Osteocyte (in vitro differentiated cells): ENCODE measurements at regions not wholly inside any gene's neighbourhood (a gene's known extent, or its start where the extent isn't known, plus 50 kb on each side); places are given as distances from the start of the nearest gene placed in this dataset.

ENCODE experiments used
- DNase-seq: peaks from one replicate; pipeline ENCODE4 v3.0.0; 2021; ENCODE audit warnings: mixed read lengths; ENCODE audit not compliant: unreplicated experiment; ENCODE audit errors: extremely low spot score
- H3K27ac Mint-ChIP-seq: one replicate; pipeline ENCODE4 v1.8.0; 2021; ENCODE audit warnings: mild to moderate bottlenecking, mixed read lengths; ENCODE audit not compliant: unreplicated experiment
- H3K27me3 Mint-ChIP-seq: one replicate; pipeline ENCODE4 v1.8.0; 2021; ENCODE audit warnings: mixed read lengths; ENCODE audit not compliant: unreplicated experiment
- H3K36me3 Mint-ChIP-seq: one replicate; pipeline ENCODE4 v1.8.0; 2021; ENCODE audit warnings: mixed read lengths; ENCODE audit not compliant: unreplicated experiment
- H3K4me1 Mint-ChIP-seq: one replicate; pipeline ENCODE4 v1.8.0; 2021; ENCODE audit warnings: mixed read lengths; ENCODE audit not compliant: unreplicated experiment
- H3K4me3 Mint-ChIP-seq: one replicate; pipeline ENCODE4 v1.8.0; 2021; ENCODE audit warnings: mild to moderate bottlenecking, moderate library complexity, mixed read lengths; ENCODE audit not compliant: unreplicated experiment
- H3K9me3 Mint-ChIP-seq: one replicate; pipeline ENCODE4 v1.8.0; 2021; ENCODE audit warnings: mixed read lengths; ENCODE audit not compliant: unreplicated experiment
- CTCF ChIP-seq: fragments of 200-600 bp; sonication (generic); IDR thresholded peaks from 2 replicates; pipeline ENCODE4 v1.5.0; 2021; ENCODE audit warnings: antibody characterized with exemption, mild to moderate bottlenecking, moderate library complexity

DNA sequence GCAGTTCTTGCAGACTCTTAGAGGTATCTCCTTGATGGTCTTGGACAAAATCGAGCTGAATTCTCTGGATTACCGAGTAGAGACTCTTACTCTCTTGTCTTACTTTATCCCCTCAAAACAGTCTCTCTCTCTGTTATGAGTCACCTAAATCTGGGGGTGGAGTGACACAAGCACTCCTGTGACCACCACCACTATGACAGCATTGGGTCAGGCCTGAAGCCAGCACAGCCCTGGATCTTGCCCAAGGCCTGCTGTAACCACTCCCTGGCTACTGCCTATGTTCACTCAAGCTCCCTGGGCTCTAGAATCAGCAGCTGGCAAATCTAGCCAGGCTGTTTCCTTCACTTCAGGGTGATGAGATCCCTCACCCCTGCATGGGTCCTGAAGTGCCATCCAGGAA lies 662.5 kb downstream of the LUZP2 start:
- H3K4me1 Mint-ChIP-seq: peaks cover 9% of the 10 kb centered on the region
- TF ChIP-seq CTCF: no peak
- H3K27me3 Mint-ChIP-seq: no peaks in the 10 kb centered on the region
- H3K9me3 Mint-ChIP-seq: peaks cover 27% of the 10 kb centered on the region
- no peak overlapping the region for H3K27ac Mint-ChIP-seq
- H3K4me3 Mint-ChIP-seq: no peak overlapping the region
- no peak for DNase-seq
- H3K36me3 Mint-ChIP-seq: peaks cover 4% of the 10 kb centered on the region

DNA sequence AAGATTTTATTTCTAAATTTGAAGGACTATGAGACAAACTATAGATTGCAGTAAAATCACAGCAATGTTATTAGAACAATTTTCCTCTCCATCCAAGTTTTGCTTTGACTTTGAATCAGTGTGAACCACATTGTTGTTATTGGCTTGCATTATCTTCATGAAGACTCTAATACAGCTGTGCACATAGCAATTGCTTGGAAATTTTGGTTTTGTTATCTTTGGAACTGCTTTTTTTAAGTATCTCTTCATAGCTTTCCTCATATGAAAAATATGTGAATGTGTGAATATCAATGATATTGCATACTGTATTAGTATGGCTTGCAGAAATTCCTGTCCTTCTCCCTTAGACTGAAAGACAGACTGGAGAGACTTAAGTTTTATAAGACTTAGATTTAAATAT lies 666.6 kb downstream of the LUZP2 start:
- Mint-ChIP-seq H3K27me3 (no peaks in the 10 kb centered on the region), H3K36me3 (peaks cover 4% of the 10 kb centered on the region), H3K4me1 (peaks cover 9% of the 10 kb centered on the region), H3K27ac (no peak overlapping the region), H3K4me3 (no peak overlapping the region), H3K9me3 (peaks cover 9% of the 10 kb centered on the region)
- no peak for DNase-seq
- no peak for TF ChIP-seq CTCF

- Mint-ChIP-seq H3K27me3 (no peaks in the 10 kb centered on the region), H3K27ac (peak overlapping the region; percentile 12), H3K4me3 (no peak overlapping the region), H3K9me3 (no peaks in the 10 kb centered on the region), H3K36me3 (no peaks in the 10 kb centered on the region), H3K4me1 (peaks cover 10% of the 10 kb centered on the region)
- no peak for TF ChIP-seq CTCF
- no peak for DNase-seq
Observed at GRCh38 chr11:25180187-25180586, 683.3 kb downstream of the LUZP2 start.

DNA sequence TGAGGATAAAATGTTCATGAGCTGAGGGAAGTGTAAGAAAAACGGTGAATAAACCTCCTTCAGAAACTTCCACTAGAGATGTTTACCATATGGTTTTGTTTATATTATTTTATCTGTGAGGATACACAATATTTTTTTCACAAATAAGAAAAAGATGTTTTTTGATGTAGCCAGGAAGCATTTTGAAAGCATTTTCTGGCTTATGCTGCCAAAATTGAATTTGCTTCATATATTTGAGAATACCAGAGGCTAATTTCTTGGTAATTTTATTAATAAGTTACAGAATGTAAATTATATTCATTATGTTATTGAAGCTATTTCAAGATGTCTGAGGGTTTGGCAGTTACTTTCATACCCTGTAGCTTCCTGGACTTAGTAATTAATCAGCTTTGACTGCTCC lies 686.6 kb downstream of the LUZP2 start:
- Mint-ChIP-seq H3K4me1 (peaks cover 10% of the 10 kb centered on the region), H3K4me3 (no peak overlapping the region), H3K36me3 (no peaks in the 10 kb centered on the region), H3K9me3 (no peaks in the 10 kb centered on the region), H3K27me3 (no peaks in the 10 kb centered on the region), H3K27ac (no peak overlapping the region)
- no peak for DNase-seq
- TF ChIP-seq CTCF: no peak

- Mint-ChIP-seq H3K27me3 (peaks cover 4% of the 10 kb centered on the region), H3K4me3 (no peak overlapping the region), H3K4me1 (no peaks in the 10 kb centered on the region), H3K9me3 (no peaks in the 10 kb centered on the region), H3K36me3 (no peaks in the 10 kb centered on the region), H3K27ac (no peak overlapping the region)
- DNase-seq: no peak
- TF ChIP-seq CTCF: no peak
Observed at GRCh38 chr11:25197515-25197914, 700.7 kb downstream of the LUZP2 start.
